GM23248 (cell line): ENCODE measurements at regions not wholly inside any gene's neighbourhood (a gene's known extent, or its start where the extent isn't known, plus 50 kb on each side); places are given as distances from the start of the nearest gene placed in this dataset.

Experiments used
- EZH2 ChIP-seq: fragments of 200-600 bp; sonication (generic); IDR thresholded peaks from 2 replicates; pipeline ENCODE4 v1.6.1; 2018; ENCODE audit warnings: antibody characterized with exemption, mild to moderate bottlenecking; ENCODE audit not compliant: insufficient read depth, poor library complexity, severe bottlenecking
- EZH2phosphoT487 ChIP-seq: fragments of 200-600 bp; sonication (generic); IDR thresholded peaks from 2 replicates; pipeline ENCODE4 v1.6.1; 2018; ENCODE audit warnings: antibody characterized with exemption, moderate library complexity, mild to moderate bottlenecking, low read depth; ENCODE audit not compliant: insufficient read depth

DNA sequence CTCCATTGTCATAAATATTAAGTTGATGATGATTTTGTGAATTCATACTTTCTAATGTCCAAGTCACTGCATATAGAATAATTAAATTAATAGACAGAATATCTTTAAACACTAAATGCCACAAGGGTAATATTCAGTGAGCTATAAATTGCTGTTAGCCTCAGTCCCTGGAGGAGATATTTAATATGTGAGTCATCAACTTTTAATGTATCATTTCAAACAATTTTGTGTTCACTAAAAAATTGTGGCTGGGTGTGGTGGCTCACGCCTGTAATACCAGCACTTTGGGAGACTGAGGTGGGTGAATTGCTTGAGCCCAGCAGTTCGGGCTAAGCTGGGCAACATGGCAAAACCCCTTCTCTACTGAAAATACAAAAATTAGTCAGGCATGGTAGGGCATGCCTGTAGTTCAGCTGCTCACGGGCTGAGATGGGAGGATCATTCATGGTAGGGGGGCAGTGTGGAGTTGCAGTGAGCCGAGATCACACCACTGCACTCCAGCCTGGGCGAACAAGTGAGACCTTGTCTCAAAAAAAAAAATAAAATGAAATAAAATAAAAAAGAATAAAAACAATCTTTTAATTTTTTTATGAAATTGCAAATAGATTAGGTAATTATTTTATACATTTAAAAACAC, 717.3 kb upstream of the CHD1 start:
- TF ChIP-seq EZH2 (no peak), EZH2phosphoT487 (no peak)
